ENCODE measurements at regions not wholly inside any gene's neighbourhood (a gene's known extent, or its start where the extent isn't known, plus 50 kb on each side); places are given as distances from the start of the nearest gene placed in this dataset.

DNA sequence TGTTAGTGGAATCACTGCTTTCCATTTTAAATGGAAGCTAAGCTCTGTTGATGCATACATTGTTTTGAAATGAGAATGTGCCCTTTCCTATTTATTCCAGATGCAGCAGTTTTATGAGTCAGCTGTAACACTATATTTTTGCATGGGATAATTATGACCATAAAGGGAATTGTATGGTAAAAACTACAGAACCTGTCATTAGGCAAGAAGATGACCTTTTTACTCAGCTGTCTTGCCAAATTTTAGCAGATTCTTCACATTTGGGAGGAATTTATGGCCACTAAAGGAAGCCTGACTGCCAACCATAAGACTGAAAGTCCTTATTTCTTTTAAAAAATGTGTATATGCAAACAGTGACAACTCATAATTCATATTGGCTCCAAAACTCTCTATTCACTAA is 356.3 kb upstream of the PRMT6 start:
- no peak for DNase-seq
- Histone ChIP-seq H2AFZ (ENCODE audit: low read depth, low read length) (no peak overlapping the region), H3K4me1 (ENCODE audit: insufficient read depth, low read length) (no peaks in the 10 kb centered on the region), H3K36me3 (ENCODE audit: insufficient read depth, low read length) (no peaks in the 10 kb centered on the region), H3K4me3 (ENCODE audit: low read depth in 1 of 2, low read length in 2 of 2) (no peak overlapping the region), H3K9ac (ENCODE audit: low read depth, low read length) (no peak overlapping the region), H3K27ac (ENCODE audit: low read length) (no peak overlapping the region), H3K27me3 (ENCODE audit: insufficient read depth, low read length, poor library complexity) (no peaks in the 10 kb centered on the region), H3K9me3 (ENCODE audit: insufficient read depth, low read length, severe bottlenecking) (no peaks in the 10 kb centered on the region), H3K4me2 (ENCODE audit: insufficient read depth, low read length) (no peak overlapping the region), H4K20me1 (ENCODE audit: insufficient read depth, low read length) (no peaks in the 10 kb centered on the region), H3K79me2 (ENCODE audit: insufficient read depth, low read length) (no peaks in the 10 kb centered on the region)
- ATAC-seq (ENCODE audit: insufficient read depth, low read depth): no peak
- TF ChIP-seq EZH2 (IDR thresholded peaks at IDR 0.05; ENCODE audit: borderline replicate concordance, low read depth, low read length, severe bottlenecking): no peak
- TF ChIP-seq, protein P1, sequence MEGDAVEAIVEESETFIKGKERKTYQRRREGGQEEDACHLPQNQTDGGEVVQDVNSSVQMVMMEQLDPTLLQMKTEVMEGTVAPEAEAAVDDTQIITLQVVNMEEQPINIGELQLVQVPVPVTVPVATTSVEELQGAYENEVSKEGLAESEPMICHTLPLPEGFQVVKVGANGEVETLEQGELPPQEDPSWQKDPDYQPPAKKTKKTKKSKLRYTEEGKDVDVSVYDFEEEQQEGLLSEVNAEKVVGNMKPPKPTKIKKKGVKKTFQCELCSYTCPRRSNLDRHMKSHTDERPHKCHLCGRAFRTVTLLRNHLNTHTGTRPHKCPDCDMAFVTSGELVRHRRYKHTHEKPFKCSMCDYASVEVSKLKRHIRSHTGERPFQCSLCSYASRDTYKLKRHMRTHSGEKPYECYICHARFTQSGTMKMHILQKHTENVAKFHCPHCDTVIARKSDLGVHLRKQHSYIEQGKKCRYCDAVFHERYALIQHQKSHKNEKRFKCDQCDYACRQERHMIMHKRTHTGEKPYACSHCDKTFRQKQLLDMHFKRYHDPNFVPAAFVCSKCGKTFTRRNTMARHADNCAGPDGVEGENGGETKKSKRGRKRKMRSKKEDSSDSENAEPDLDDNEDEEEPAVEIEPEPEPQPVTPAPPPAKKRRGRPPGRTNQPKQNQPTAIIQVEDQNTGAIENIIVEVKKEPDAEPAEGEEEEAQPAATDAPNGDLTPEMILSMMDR (IDR thresholded peaks at IDR 0.05; ENCODE audit: borderline replicate concordance, extremely low read depth, low read length, poor library complexity, severe bottlenecking): no peak

DNA sequence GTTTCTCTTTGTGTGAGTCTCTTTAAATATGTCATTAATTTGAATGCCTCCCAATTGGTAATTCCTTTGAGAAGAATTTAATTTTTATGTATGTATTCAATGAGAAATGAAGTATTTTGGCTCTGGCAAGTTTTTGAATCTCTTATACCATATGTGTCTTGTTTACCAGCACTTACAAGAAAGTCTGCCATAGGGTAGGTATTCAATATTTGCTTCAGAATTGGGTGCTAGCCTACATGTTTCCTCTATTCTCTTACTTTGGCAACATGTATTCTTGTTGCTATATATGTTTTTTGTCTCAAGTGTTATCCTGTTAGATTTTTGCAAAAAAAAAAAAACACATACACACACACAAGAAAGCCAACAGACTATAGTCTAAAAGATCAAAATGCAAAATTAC is 350.5 kb upstream of the PRMT6 start:
- ATAC-seq (ENCODE audit: insufficient read depth, low read depth) (no peak), DNase-seq (no peak)
- Histone ChIP-seq H3K9me3 (ENCODE audit: insufficient read depth, low read length, severe bottlenecking) (no peaks in the 10 kb centered on the region), H3K4me2 (ENCODE audit: insufficient read depth, low read length) (no peak overlapping the region), H2AFZ (ENCODE audit: low read depth, low read length) (no peak overlapping the region), H3K27ac (ENCODE audit: low read length) (no peak overlapping the region), H3K36me3 (ENCODE audit: insufficient read depth, low read length) (no peaks in the 10 kb centered on the region), H3K9ac (ENCODE audit: low read depth, low read length) (no peak overlapping the region), H3K4me1 (ENCODE audit: insufficient read depth, low read length) (no peaks in the 10 kb centered on the region), H3K79me2 (ENCODE audit: insufficient read depth, low read length) (no peaks in the 10 kb centered on the region), H3K4me3 (ENCODE audit: low read depth in 1 of 2, low read length in 2 of 2) (no peak overlapping the region), H3K27me3 (ENCODE audit: insufficient read depth, low read length, poor library complexity) (no peaks in the 10 kb centered on the region), H4K20me1 (ENCODE audit: insufficient read depth, low read length) (no peaks in the 10 kb centered on the region)
- TF ChIP-seq, protein P1 (IDR thresholded peaks at IDR 0.05; ENCODE audit: borderline replicate concordance, extremely low read depth, low read length, poor library complexity, severe bottlenecking): no peak

DNA sequence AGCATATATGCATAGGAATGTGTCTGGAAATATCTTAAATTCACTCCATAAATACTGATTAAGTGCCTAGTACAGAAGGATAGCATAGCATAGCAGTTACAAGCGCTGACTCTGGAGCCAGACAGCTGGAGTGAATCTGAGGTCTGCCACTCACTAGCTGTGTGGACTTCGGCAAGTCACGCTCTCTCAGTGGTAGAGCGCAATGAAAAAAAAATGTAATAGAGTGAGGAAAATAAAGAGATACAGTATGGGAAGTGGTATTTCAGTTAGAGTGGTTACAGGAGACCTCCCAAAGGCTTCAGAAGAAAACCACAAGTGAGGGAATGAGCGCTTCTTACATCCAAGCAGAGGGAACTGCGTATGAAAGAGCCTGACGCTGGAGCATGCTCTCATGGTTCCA is 338.9 kb upstream of the PRMT6 start:
- Histone ChIP-seq H3K27ac (ENCODE audit: low read length) (no peak overlapping the region), H3K4me1 (ENCODE audit: insufficient read depth, low read length) (no peaks in the 10 kb centered on the region), H3K9me3 (ENCODE audit: insufficient read depth, low read length, severe bottlenecking) (no peaks in the 10 kb centered on the region), H3K4me3 (ENCODE audit: low read depth in 1 of 2, low read length in 2 of 2) (no peak overlapping the region), H3K79me2 (ENCODE audit: insufficient read depth, low read length) (no peaks in the 10 kb centered on the region), H3K4me2 (ENCODE audit: insufficient read depth, low read length) (no peak overlapping the region), H3K27me3 (ENCODE audit: insufficient read depth, low read length, poor library complexity) (no peaks in the 10 kb centered on the region), H3K9ac (ENCODE audit: low read depth, low read length) (no peak overlapping the region), H3K36me3 (ENCODE audit: insufficient read depth, low read length) (no peaks in the 10 kb centered on the region), H2AFZ (ENCODE audit: low read depth, low read length) (no peak overlapping the region), H4K20me1 (ENCODE audit: insufficient read depth, low read length) (no peaks in the 10 kb centered on the region)
- DNase-seq: peak; percentile 16
- TF ChIP-seq, protein P1 (IDR thresholded peaks at IDR 0.05; ENCODE audit: borderline replicate concordance, extremely low read depth, low read length, poor library complexity, severe bottlenecking): no peak
- TF ChIP-seq EZH2 (IDR thresholded peaks at IDR 0.05; ENCODE audit: borderline replicate concordance, low read depth, low read length, severe bottlenecking): no peak
- ATAC-seq (ENCODE audit: insufficient read depth, low read depth): peak; percentile 88

DNA sequence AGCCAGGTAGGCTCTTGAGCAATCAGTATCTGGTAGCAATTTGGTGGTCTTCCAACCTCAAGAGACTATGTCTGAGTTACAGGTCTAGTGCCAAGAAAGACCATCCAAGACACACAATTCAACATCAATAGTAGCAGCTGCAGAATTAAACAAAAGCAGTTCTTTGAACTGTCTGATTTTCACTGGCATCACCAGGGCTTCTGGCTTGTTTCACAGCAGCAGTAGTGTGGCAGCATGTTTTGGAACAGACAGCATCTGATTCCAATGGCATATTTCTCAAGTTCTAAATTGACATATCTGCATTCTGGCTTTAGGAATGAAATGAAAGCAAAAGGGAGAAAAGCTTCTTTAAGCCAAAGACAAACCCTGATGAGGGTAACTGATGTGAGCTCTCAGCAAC is 334.7 kb upstream of the PRMT6 start:
- ATAC-seq (ENCODE audit: insufficient read depth, low read depth): no peak

More for the DNA sequence above, 334.7 kb upstream of the PRMT6 start:
- DNase-seq: no peak
- Histone ChIP-seq H2AFZ (ENCODE audit: low read depth, low read length) (no peak overlapping the region), H3K9ac (ENCODE audit: low read depth, low read length) (no peak overlapping the region), H3K79me2 (ENCODE audit: insufficient read depth, low read length) (no peaks in the 10 kb centered on the region), H3K9me3 (ENCODE audit: insufficient read depth, low read length, severe bottlenecking) (no peaks in the 10 kb centered on the region), H3K4me2 (ENCODE audit: insufficient read depth, low read length) (no peak overlapping the region), H3K27ac (ENCODE audit: low read length) (no peak overlapping the region), H3K4me3 (ENCODE audit: low read depth in 1 of 2, low read length in 2 of 2) (no peak overlapping the region), H4K20me1 (ENCODE audit: insufficient read depth, low read length) (no peaks in the 10 kb centered on the region), H3K36me3 (ENCODE audit: insufficient read depth, low read length) (no peaks in the 10 kb centered on the region), H3K4me1 (ENCODE audit: insufficient read depth, low read length) (no peaks in the 10 kb centered on the region), H3K27me3 (ENCODE audit: insufficient read depth, low read length, poor library complexity) (no peaks in the 10 kb centered on the region)
- no peak for TF ChIP-seq EZH2 (IDR thresholded peaks at IDR 0.05; ENCODE audit: borderline replicate concordance, low read depth, low read length, severe bottlenecking)
- TF ChIP-seq, protein P1 (IDR thresholded peaks at IDR 0.05; ENCODE audit: borderline replicate concordance, extremely low read depth, low read length, poor library complexity, severe bottlenecking): no peak
